BE2C (cell line): ENCODE measurements at regions not wholly inside any gene's neighbourhood (a gene's known extent, or its start where the extent isn't known, plus 50 kb on each side); places are given as distances from the start of the nearest gene placed in this dataset.

Experiments used
- DNase-seq: peaks from one replicate; pipeline ENCODE4 v3.0.0-alpha.2; 2020
- H3K27me3 ChIP-seq: fragments of 250-450 bp; sonication (Bioruptor Pico); 2 replicates; pipeline ENCODE4 v1.5.1; 2020; ENCODE audit warnings: mild to moderate bottlenecking
- H3K36me3 ChIP-seq: fragments of 250-450 bp; sonication (Bioruptor Pico); 2 replicates; pipeline ENCODE4 v1.5.1; 2020; ENCODE audit warnings: mild to moderate bottlenecking
- H3K4me1 ChIP-seq: fragments of 250-450 bp; sonication (Bioruptor Pico); 2 replicates; pipeline ENCODE4 v1.5.1; 2020
- H3K4me3 ChIP-seq: 2 replicates; pipeline ENCODE4 v1.5.1; 2011; ENCODE audit warnings: low read depth, low read length
- H3K9me3 ChIP-seq: fragments of 250-450 bp; sonication (Bioruptor Pico); 2 replicates; pipeline ENCODE4 v1.5.1; 2020
- TF ChIP-seq, protein P1 (sequence below): IDR thresholded peaks from 2 replicates; pipeline ENCODE4 v1.5.1; 2012; ENCODE audit warnings: mild to moderate bottlenecking, low read depth, low read length

DNA sequence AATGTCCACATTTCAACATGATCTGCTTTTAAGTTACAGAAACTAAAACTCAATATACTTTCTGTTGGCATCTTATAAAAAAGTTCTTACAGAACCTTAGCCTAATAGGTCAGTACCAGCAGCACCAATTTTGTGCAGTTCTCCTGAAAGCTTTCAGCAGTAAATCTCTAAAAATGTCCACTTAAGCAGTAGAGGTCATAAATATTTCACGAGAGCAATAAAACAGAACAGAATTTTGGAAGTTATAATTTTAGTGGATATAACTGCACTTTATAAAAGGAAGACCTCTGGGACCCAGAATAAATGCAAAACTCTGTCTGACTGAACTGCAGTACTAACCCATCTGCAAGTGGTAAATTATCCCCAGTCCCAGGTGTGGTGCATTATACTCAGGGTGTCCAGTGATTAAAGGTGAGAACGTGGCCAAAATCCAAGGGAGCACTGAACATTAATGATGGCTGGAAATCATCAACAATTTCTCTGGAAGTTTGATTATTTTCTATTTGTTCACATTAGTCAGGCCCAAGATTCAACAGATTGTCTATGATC, 172.6 kb upstream of the RSPO3 start:
- Histone ChIP-seq H3K27me3 (no peaks in the 10 kb centered on the region), H3K4me3 (no peak overlapping the region), H3K4me1 (no peaks in the 10 kb centered on the region), H3K36me3 (no peaks in the 10 kb centered on the region), H3K9me3 (no peaks in the 10 kb centered on the region)
- TF ChIP-seq, protein P1, sequence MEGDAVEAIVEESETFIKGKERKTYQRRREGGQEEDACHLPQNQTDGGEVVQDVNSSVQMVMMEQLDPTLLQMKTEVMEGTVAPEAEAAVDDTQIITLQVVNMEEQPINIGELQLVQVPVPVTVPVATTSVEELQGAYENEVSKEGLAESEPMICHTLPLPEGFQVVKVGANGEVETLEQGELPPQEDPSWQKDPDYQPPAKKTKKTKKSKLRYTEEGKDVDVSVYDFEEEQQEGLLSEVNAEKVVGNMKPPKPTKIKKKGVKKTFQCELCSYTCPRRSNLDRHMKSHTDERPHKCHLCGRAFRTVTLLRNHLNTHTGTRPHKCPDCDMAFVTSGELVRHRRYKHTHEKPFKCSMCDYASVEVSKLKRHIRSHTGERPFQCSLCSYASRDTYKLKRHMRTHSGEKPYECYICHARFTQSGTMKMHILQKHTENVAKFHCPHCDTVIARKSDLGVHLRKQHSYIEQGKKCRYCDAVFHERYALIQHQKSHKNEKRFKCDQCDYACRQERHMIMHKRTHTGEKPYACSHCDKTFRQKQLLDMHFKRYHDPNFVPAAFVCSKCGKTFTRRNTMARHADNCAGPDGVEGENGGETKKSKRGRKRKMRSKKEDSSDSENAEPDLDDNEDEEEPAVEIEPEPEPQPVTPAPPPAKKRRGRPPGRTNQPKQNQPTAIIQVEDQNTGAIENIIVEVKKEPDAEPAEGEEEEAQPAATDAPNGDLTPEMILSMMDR: no peak
- no peak for DNase-seq

- DNase-seq: no peak
- no peaks in the 10 kb centered on the region for H3K36me3 ChIP-seq
- H3K27me3 ChIP-seq: no peaks in the 10 kb centered on the region
- no peak overlapping the region for H3K4me3 ChIP-seq
- TF ChIP-seq, protein P1: no peak
- H3K9me3 ChIP-seq: no peaks in the 10 kb centered on the region
- no peaks in the 10 kb centered on the region for H3K4me1 ChIP-seq
Measured at GRCh38 chr6:126947070-126947469, 171.4 kb upstream of the RSPO3 start.

DNA sequence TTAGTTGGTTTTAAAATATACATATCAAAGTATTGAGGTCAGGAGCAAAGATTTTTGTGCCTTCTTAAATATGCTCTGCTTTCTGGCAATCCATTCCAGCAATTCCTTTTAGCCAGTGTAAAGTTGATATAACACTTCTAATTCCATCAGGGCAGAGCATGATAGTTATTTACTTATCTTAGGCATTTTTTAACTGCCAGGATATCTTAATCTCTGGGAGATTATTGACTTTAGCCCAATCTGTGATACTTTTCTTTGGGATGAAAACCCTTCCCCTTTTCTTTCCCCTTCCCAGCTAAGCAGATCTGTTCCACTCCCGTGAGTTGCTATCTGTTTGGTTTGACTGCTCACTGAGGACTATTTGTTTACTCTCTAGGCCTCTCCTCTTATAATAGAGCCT, 168.7 kb upstream of the RSPO3 start:
- H3K27me3 ChIP-seq: no peaks in the 10 kb centered on the region
- TF ChIP-seq, protein P1: no peak
- H3K36me3 ChIP-seq: no peaks in the 10 kb centered on the region
- DNase-seq: no peak
- no peaks in the 10 kb centered on the region for H3K4me1 ChIP-seq
- H3K4me3 ChIP-seq: no peak overlapping the region
- no peaks in the 10 kb centered on the region for H3K9me3 ChIP-seq

DNA sequence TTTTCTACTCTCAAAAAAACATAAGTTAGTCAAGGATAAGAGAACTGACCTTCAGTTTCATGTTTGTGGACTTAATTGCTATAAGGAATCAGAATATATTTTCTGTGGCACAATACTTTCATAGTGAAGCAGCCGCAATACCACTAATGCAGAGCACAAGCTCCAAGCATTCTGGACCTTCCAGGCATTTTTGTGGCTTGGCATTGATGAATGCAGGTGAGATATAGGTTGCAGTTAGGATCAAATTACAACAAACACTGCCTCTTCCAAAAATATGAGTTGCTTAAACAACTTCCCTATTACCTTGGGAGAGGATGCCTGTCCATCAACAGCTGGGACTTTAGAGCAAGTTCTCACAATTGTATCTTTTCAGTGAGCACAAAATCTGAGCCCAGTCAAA, 162.8 kb upstream of the RSPO3 start:
- Histone ChIP-seq H3K9me3 (no peaks in the 10 kb centered on the region), H3K27me3 (no peaks in the 10 kb centered on the region), H3K4me3 (no peak overlapping the region), H3K4me1 (no peaks in the 10 kb centered on the region), H3K36me3 (no peaks in the 10 kb centered on the region)
- no peak for DNase-seq
- TF ChIP-seq, protein P1: no peak

DNA sequence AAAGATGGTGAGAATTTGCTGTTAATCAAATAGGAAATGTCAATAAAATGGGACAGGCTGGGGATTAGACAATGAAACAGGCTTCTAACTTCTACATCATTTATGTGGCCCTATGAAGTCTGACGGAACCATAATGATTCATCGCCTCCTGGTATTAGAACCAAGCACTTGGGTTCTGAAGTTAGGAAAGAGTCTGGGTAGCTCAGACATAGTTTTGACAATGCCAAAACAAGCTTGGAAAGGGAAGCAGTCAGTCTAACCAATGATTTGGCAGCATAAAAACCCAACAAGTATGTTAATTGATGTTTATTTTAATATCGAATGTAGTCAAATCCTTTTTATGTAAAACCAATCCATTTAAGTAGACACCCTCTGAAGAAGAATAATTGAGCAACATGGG, 160.8 kb upstream of the RSPO3 start:
- no peak overlapping the region for H3K4me3 ChIP-seq
- TF ChIP-seq, protein P1: no peak
- H3K27me3 ChIP-seq: no peaks in the 10 kb centered on the region
- H3K36me3 ChIP-seq: no peaks in the 10 kb centered on the region
- DNase-seq: no peak
- H3K9me3 ChIP-seq: no peaks in the 10 kb centered on the region
- no peaks in the 10 kb centered on the region for H3K4me1 ChIP-seq

DNA sequence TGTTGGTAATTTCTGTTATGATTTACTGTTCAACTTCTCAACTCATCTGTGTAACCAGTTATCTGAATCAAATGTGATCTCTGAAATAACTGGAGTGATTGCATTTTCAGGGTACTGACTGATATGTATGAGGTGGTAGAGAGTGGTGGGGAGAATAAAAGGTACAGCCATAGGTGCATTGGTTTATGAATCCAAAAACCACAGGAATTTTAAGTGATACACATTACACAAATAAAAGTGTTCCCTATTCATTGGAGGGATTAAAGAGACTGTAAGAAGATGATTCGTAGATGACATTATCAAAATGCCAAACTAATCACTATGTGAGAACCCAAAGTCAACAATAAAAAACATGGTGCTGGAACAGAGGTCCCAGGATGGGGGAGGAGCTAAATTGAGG, 158.7 kb upstream of the RSPO3 start:
- no peaks in the 10 kb centered on the region for H3K4me1 ChIP-seq
- no peak for DNase-seq
- H3K4me3 ChIP-seq: no peak overlapping the region
- no peaks in the 10 kb centered on the region for H3K27me3 ChIP-seq
- TF ChIP-seq, protein P1: no peak
- H3K9me3 ChIP-seq: no peaks in the 10 kb centered on the region
- no peaks in the 10 kb centered on the region for H3K36me3 ChIP-seq
